ENCODE measurements at regions not wholly inside any gene's neighbourhood (a gene's known extent, or its start where the extent isn't known, plus 50 kb on each side); places are given as distances from the start of the nearest gene placed in this dataset.

- H3K4me2 ChIP-seq (ENCODE audit: control insufficient read depth, extremely low read depth, insufficient read depth, low read depth, low read length): no peak overlapping the region
- TF ChIP-seq EZH2 (IDR thresholded peaks at IDR 0.05; ENCODE audit: low read length): no peak
- TF ChIP-seq, protein P1, sequence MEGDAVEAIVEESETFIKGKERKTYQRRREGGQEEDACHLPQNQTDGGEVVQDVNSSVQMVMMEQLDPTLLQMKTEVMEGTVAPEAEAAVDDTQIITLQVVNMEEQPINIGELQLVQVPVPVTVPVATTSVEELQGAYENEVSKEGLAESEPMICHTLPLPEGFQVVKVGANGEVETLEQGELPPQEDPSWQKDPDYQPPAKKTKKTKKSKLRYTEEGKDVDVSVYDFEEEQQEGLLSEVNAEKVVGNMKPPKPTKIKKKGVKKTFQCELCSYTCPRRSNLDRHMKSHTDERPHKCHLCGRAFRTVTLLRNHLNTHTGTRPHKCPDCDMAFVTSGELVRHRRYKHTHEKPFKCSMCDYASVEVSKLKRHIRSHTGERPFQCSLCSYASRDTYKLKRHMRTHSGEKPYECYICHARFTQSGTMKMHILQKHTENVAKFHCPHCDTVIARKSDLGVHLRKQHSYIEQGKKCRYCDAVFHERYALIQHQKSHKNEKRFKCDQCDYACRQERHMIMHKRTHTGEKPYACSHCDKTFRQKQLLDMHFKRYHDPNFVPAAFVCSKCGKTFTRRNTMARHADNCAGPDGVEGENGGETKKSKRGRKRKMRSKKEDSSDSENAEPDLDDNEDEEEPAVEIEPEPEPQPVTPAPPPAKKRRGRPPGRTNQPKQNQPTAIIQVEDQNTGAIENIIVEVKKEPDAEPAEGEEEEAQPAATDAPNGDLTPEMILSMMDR (optimal IDR thresholded peaks at IDR 0.05 in 1 of 3, IDR thresholded peaks at IDR 0.05 in 1 of 3, conservative IDR thresholded peaks at IDR 0.05 in 1 of 3; ENCODE audit: extremely low read depth in 1 of 3, insufficient read depth in 2 of 3, low read length in 3 of 3): no peak
- H3K9ac ChIP-seq (ENCODE audit: control insufficient read depth, extremely low read depth, insufficient read depth, low read length): no peak overlapping the region
Measured at GRCh38 chr11:122220321-122220720, 104.3 kb upstream of the BLID start.

GRCh38 chr11:122219791-122220190 lies 103.8 kb upstream of the BLID start:
- dilution Hi-C loops (cut with MboI; ENCODE audit: extremely low pct_ligation_motif_present, low sequenced_read_pairs): no loop called here
- Histone ChIP-seq H3K27ac (ENCODE audit: control insufficient read depth, insufficient read depth, low read length) (no peak overlapping the region), H3K36me3 (ENCODE audit: control insufficient read depth in 2 of 2, extremely low read depth in 1 of 2, insufficient read depth in 2 of 2, low read length in 2 of 2) (no peaks in the 10 kb centered on the region), H2AFZ (ENCODE audit: control insufficient read depth, low read length) (no peak overlapping the region), H3K4me2 (ENCODE audit: control insufficient read depth, extremely low read depth, insufficient read depth, low read depth, low read length) (no peak overlapping the region), H4K20me1 (ENCODE audit: control insufficient read depth, extremely low read depth, insufficient read depth, low read length) (no peaks in the 10 kb centered on the region), H3K4me3 (ENCODE audit: control insufficient read depth in 2 of 3, extremely low read depth in 1 of 3, insufficient read depth in 2 of 3, low read depth in 1 of 3, low read length in 3 of 3) (no peak overlapping the region), H3K27me3 (ENCODE audit: control insufficient read depth, extremely low read depth, insufficient read depth, low read length) (no peaks in the 10 kb centered on the region), H3K9me3 (ENCODE audit: control insufficient read depth, low read depth, low read length) (no peaks in the 10 kb centered on the region), H3K9me1 (ENCODE audit: control insufficient read depth, extremely low read depth, insufficient read depth, low read length) (no peaks in the 10 kb centered on the region), H3K4me1 (ENCODE audit: control insufficient read depth, extremely low read depth, insufficient read depth, low read length) (no peaks in the 10 kb centered on the region), H3K79me2 (ENCODE audit: control insufficient read depth, insufficient read depth, low read length) (no peaks in the 10 kb centered on the region), H3K9ac (ENCODE audit: control insufficient read depth, extremely low read depth, insufficient read depth, low read length) (no peak overlapping the region)
- FAIRE-seq: no peak
- TF ChIP-seq, protein P1 (optimal IDR thresholded peaks at IDR 0.05 in 1 of 3, IDR thresholded peaks at IDR 0.05 in 1 of 3, conservative IDR thresholded peaks at IDR 0.05 in 1 of 3; ENCODE audit: extremely low read depth in 1 of 3, insufficient read depth in 2 of 3, low read length in 3 of 3): no peak
- no peak for TF ChIP-seq EZH2 (IDR thresholded peaks at IDR 0.05; ENCODE audit: low read length)
- DNase-seq (ENCODE audit: low read depth, low spot score): no peak

More at GRCh38 chr11:122220321-122220720, 104.3 kb upstream of the BLID start:
- DNase-seq (ENCODE audit: low read depth, low spot score) (no peak), FAIRE-seq (no peak)
- Histone ChIP-seq H3K9me1 (ENCODE audit: control insufficient read depth, extremely low read depth, insufficient read depth, low read length) (no peaks in the 10 kb centered on the region), H3K4me1 (ENCODE audit: control insufficient read depth, extremely low read depth, insufficient read depth, low read length) (no peaks in the 10 kb centered on the region), H3K27me3 (ENCODE audit: control insufficient read depth, extremely low read depth, insufficient read depth, low read length) (no peaks in the 10 kb centered on the region), H3K27ac (ENCODE audit: control insufficient read depth, insufficient read depth, low read length) (no peak overlapping the region), H2AFZ (ENCODE audit: control insufficient read depth, low read length) (no peak overlapping the region), H3K79me2 (ENCODE audit: control insufficient read depth, insufficient read depth, low read length) (no peaks in the 10 kb centered on the region), H3K36me3 (ENCODE audit: control insufficient read depth in 2 of 2, extremely low read depth in 1 of 2, insufficient read depth in 2 of 2, low read length in 2 of 2) (no peaks in the 10 kb centered on the region), H4K20me1 (ENCODE audit: control insufficient read depth, extremely low read depth, insufficient read depth, low read length) (no peaks in the 10 kb centered on the region), H3K9me3 (ENCODE audit: control insufficient read depth, low read depth, low read length) (no peaks in the 10 kb centered on the region), H3K4me3 (ENCODE audit: control insufficient read depth in 2 of 3, extremely low read depth in 1 of 3, insufficient read depth in 2 of 3, low read depth in 1 of 3, low read length in 3 of 3) (no peak overlapping the region)
- dilution Hi-C loops (cut with MboI; ENCODE audit: extremely low pct_ligation_motif_present, low sequenced_read_pairs): no loop called here
